Peyer's patch (tissue), 4 donors: ENCODE measurements at regions not wholly inside any gene's neighbourhood (a gene's known extent, or its start where the extent isn't known, plus 50 kb on each side); places are given as distances from the start of the nearest gene placed in this dataset.

Experiments
- DNase-seq, 3 donors: peaks; one replicate each; pipeline ENCODE4 v3.0.0-alpha.2; 2017 to 2019
- H3K27ac ChIP-seq, 4 donors: fragments of 200-600 bp; sonication (generic); one replicate each; pipeline ENCODE4 v1.5.1; 2016 to 2019
- H3K27me3 ChIP-seq, 2 donors: fragments of 200-600 bp; sonication (generic); one replicate each; pipeline ENCODE4 v1.5.1; 2019
- H3K36me3 ChIP-seq, 3 donors: fragments of 200-600 bp; sonication (generic); one replicate each; pipeline ENCODE4 v1.5.1; 2016 to 2019
- H3K4me1 ChIP-seq, 4 donors: fragments of 200-600 bp; sonication (generic); one replicate each; pipeline ENCODE4 v1.5.1; 2016 to 2019
- H3K4me3 ChIP-seq, 4 donors: fragments of 200-600 bp; sonication (generic); 1 replicate in 3 of 4; 2 replicates in 1 of 4; pipeline ENCODE4 v1.5.1; 2016 to 2019; ENCODE audit warnings: mild to moderate bottlenecking in 1 of 4
- H3K9me3 ChIP-seq, 4 donors: fragments of 200-600 bp; sonication (generic); one replicate each; pipeline ENCODE4 v1.5.1; 2016 to 2019; ENCODE audit warnings: mild to moderate bottlenecking in 1 of 4
- POLR2A ChIP-seq, 2 donors: fragments of 450-650 bp; IDR thresholded peaks; one replicate each; pipeline ENCODE4 v1.5.1; 2017; ENCODE audit warnings: antibody characterized with exemption in 2 of 2, mild to moderate bottlenecking in 2 of 2, moderate library complexity in 2 of 2
- TF ChIP-seq, protein P1 (sequence below), 6 experiments: fragments of 450-650 bp in 4 of 6; fragments of 200-600 bp in 2 of 6; sonication (generic) in 1 of 6; IDR thresholded peaks; one replicate each; pipeline ENCODE4 v1.5.1; 2017 to 2019; ENCODE audit warnings: antibody characterized with exemption in 6 of 6, mild to moderate bottlenecking in 3 of 6, moderate library complexity in 1 of 6

DNA sequence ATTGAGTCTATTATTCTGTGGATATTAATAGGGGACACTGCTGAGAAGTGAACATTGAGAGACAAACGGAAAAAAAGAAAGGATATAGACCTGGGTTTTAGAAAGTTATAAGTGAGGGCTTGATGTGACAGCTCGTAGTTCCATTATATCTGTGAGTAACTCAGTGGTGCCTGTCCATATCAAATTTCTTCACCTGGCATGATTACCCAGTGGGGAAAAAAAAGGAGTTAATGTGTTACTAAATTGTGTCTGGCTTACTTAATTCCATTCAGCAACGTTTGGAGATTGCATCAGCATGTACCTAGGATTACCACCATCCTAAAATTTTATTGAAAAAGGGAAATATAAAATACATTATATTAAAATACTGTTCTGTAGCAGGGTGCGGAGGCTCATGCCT lies 1249.9 kb downstream of the SLC16A7 start:
- no peaks in the 10 kb centered on the region for H3K4me1 ChIP-seq
- H3K27me3 ChIP-seq: no peaks in the 10 kb centered on the region
- H3K9me3 ChIP-seq: no peaks in the 10 kb centered on the region
- no peak for TF ChIP-seq POLR2A (IDR thresholded peaks at IDR 0.05)
- TF ChIP-seq, protein P1, sequence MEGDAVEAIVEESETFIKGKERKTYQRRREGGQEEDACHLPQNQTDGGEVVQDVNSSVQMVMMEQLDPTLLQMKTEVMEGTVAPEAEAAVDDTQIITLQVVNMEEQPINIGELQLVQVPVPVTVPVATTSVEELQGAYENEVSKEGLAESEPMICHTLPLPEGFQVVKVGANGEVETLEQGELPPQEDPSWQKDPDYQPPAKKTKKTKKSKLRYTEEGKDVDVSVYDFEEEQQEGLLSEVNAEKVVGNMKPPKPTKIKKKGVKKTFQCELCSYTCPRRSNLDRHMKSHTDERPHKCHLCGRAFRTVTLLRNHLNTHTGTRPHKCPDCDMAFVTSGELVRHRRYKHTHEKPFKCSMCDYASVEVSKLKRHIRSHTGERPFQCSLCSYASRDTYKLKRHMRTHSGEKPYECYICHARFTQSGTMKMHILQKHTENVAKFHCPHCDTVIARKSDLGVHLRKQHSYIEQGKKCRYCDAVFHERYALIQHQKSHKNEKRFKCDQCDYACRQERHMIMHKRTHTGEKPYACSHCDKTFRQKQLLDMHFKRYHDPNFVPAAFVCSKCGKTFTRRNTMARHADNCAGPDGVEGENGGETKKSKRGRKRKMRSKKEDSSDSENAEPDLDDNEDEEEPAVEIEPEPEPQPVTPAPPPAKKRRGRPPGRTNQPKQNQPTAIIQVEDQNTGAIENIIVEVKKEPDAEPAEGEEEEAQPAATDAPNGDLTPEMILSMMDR (IDR thresholded peaks at IDR 0.05): no peak
- H3K36me3 ChIP-seq: no peaks in the 10 kb centered on the region
- no peak overlapping the region for H3K4me3 ChIP-seq
- H3K27ac ChIP-seq: no peak overlapping the region
- DNase-seq: no peak

DNA sequence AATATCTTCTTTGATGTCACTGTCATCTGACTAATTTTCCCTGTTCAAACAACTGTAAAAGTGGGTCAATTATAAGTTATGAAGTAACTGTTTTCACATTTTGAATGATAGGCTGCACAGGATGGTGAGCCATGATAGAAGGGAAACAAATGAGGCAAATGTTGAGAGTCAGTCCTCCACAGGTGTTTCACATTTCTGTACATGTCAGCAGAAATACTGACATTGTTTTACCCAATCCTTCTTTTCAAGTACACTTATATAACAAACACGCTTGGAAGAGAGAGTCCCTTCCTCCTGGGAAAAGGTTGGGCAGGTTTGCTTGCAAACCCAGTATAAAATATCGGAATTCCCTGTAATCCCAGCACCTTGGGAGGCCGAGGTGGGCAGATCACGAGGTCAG lies 1251.5 kb downstream of the SLC16A7 start:
- TF ChIP-seq, protein P1 (IDR thresholded peaks at IDR 0.05): no peak
- no peak for TF ChIP-seq POLR2A (IDR thresholded peaks at IDR 0.05)
- no peak overlapping the region for H3K4me3 ChIP-seq
- no peaks in the 10 kb centered on the region for H3K36me3 ChIP-seq
- no peak overlapping the region for H3K27ac ChIP-seq
- no peaks in the 10 kb centered on the region for H3K27me3 ChIP-seq
- DNase-seq: no peak
- no peaks in the 10 kb centered on the region for H3K9me3 ChIP-seq
- H3K4me1 ChIP-seq: no peaks in the 10 kb centered on the region

DNA sequence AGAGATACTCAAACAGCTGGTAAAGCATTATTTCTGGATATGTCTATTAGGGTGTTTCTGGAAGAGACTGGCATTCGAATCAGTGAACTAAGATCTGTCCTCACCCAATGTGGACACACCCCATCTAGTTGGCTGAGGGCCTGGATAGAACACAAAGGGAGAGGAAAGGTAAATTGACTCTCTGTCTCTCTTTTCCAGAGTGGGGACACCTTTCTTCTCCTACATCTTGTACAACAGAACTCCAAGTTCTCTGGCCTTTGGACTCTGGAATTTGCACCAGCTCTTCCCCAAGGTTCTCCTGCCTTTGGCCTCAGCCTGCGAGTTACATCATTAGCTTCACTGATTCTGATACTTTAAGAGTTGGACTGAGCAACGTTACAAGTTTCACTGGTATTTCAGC lies 1253.9 kb downstream of the SLC16A7 start:
- DNase-seq: no peak
- Histone ChIP-seq H3K36me3 (no peaks in the 10 kb centered on the region), H3K27me3 (no peaks in the 10 kb centered on the region), H3K4me3 (no peak overlapping the region), H3K4me1 (no peaks in the 10 kb centered on the region), H3K27ac (no peak overlapping the region), H3K9me3 (no peaks in the 10 kb centered on the region)
- TF ChIP-seq POLR2A (IDR thresholded peaks at IDR 0.05): no peak
- TF ChIP-seq, protein P1 (IDR thresholded peaks at IDR 0.05): no peak

DNA sequence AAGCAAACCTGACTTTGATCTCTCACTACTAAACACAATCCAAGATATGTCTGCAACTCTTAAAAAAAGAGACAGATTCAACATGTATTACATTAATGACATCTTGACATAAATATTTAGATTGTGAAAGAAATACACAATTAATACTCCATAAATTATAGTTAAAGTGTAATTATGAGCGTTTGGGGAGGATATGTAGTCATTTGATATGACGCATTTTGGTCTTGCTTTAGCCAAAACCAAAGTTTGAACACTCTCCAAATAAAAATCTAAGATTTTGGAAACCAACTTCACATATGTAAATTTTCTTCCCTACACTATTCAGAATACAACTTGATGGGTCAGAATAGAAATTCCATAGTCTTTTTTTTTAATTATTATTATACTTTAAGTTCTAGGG lies 1257.6 kb downstream of the SLC16A7 start:
- no peak overlapping the region for H3K27ac ChIP-seq
- no peaks in the 10 kb centered on the region for H3K4me1 ChIP-seq
- TF ChIP-seq, protein P1 (IDR thresholded peaks at IDR 0.05): no peak
- no peak for TF ChIP-seq POLR2A (IDR thresholded peaks at IDR 0.05)
- no peak for DNase-seq
- H3K27me3 ChIP-seq: no peaks in the 10 kb centered on the region
- no peaks in the 10 kb centered on the region for H3K9me3 ChIP-seq
- H3K36me3 ChIP-seq: no peaks in the 10 kb centered on the region
- no peak overlapping the region for H3K4me3 ChIP-seq

DNA sequence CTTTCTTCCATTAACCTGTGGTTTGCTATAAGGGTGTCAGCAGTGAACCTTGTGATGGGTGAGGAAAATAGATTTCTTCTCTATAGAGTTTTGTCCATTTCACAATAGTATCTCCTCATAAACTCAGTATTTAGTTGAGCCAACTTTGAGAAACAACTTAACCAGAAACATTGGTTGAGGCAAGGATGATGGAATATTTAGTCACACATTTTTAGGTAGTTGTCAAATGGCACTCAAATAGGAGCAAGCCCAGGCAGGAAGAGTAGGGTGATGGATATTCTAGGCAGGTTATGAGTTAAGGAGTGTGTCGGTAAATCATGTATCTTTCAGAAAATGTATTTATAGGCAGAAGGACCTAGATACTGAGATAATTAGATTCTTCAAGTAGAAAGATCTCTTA lies 1267.6 kb downstream of the SLC16A7 start:
- H3K27ac ChIP-seq: no peak overlapping the region
- no peaks in the 10 kb centered on the region for H3K36me3 ChIP-seq
- no peak overlapping the region for H3K4me3 ChIP-seq
- no peaks in the 10 kb centered on the region for H3K9me3 ChIP-seq
- H3K4me1 ChIP-seq: no peaks in the 10 kb centered on the region
- no peaks in the 10 kb centered on the region for H3K27me3 ChIP-seq
- no peak for TF ChIP-seq POLR2A (IDR thresholded peaks at IDR 0.05)
- TF ChIP-seq, protein P1 (IDR thresholded peaks at IDR 0.05): no peak
- no peak for DNase-seq

DNA sequence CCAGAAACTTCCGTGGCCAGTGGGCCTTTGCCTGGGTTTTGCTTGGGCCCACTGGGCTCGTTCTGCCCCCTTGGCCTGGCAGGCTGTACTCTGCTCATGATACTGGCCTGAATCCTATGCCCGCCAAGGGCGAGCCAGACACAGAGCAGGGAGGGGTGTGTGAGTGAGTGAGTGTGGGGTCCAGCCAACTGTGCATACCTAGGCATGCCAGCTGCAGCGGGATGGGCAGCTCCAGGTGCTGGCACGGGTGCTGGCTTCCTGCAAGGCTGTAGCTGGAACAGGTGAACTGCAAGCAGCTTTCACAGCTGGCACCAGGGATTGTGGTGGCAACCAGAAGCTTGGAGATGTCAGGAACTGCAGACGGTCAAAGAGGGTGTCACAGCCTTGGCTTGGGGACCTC lies 1276.4 kb downstream of the SLC16A7 start:
- Histone ChIP-seq H3K36me3 (no peaks in the 10 kb centered on the region), H3K4me3 (no peak overlapping the region), H3K27ac (no peak overlapping the region), H3K4me1 (no peaks in the 10 kb centered on the region), H3K27me3 (no peaks in the 10 kb centered on the region), H3K9me3 (no peaks in the 10 kb centered on the region)
- no peak for TF ChIP-seq POLR2A (IDR thresholded peaks at IDR 0.05)
- TF ChIP-seq, protein P1 (IDR thresholded peaks at IDR 0.05): no peak
- DNase-seq: no peak
